ENCODE measurements at regions not wholly inside any gene's neighbourhood (a gene's known extent, or its start where the extent isn't known, plus 50 kb on each side); places are given as distances from the start of the nearest gene placed in this dataset.
"Not testable (repeated sequence)": the region's sequence is repeated elsewhere in the genome, so short reads cannot be mapped to it uniquely, and the experiment has no call there.

GRCh38 chr7:113383638-113384037 lies 265.3 kb upstream of the SMIM30 start:
- ATAC-seq, result no peak

DNA sequence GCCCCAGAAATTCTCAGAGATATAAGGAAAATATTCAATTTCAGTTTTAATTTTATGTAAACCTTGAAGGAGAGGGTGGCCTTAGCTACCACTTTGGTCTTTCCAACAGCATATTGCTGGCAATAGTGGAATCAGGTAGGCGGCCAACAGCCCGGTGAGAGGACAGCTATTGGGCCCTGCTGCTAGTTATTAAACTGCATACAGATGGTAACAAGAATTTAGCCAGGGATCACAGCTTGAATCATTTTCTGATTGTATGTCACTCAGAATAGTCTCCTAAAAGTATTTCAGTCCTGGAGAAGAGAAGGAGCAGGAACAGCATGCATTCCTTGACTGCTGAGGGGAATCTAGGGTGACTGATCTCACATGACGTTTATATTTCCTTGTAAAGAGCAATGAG lies 261.4 kb upstream of the SMIM30 start:
- no peak for ATAC-seq

DNA sequence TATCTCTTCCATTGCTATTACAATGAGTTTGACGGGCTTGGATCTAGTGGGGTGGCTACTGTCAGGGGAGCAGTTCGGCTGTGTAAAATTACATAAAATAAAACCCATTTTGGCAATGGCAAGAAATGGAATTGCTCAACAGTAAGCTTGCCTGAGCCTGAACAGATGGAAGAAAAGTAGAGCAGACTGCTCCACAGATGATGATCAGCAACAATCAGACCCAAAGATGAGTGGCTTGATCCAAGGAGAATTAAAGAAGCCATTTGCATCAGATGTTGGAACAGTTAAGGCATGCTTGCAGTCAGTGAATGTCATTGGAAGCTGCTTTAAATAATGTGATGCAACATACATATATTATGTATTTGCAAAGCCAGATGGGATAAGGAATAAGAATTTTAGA lies 256.6 kb upstream of the SMIM30 start:
- ATAC-seq, result no peak

DNA sequence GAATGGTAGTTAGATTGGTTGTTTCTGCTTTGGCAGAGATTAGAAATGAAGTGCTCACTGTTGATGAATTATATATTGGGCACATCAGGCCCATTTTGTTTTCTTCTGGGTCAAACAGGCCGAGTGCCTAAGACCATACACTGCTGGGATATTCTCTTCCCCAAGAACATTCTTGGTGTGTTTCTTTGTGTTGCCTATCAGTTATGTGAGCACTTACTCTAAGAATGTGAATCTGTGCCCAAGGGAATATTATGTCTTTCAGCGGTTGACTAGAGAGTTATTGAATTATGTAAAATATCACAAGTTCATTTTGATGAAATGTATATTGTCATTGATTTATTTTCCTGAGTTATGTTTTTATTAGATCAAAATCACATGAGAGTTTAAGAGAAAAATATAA lies 255.5 kb upstream of the SMIM30 start:
- ATAC-seq, result no peak

DNA sequence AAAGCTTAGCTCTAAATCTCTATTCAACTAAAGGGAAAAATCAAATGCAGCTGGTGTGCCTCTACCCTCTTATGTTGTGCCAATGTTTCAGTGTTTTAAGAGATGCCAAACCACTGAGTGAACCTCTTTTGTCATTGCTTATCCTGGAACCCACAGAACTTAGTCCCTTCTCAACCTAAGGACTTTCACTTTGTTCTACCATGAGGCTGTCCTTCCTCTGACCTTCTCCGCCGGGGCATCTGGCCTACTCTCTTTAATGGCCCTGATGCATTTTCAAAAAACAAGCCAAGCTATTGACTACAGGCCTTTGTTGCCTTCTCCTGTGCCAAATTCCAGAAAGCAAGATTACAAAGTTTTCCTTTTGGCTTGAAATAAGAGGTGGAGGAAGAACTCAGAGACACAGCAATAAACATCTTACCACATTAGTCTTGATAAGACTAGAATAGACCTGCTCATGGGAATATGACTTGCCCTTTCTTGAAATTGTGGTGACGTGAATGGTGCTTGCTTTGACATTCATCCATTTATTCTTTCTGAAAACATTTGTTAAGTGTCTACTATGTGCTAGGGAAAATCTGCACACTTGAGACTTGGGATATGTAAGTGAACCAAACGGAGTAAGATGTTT lies 253.2 kb upstream of the SMIM30 start:
- ATAC-seq, result no peak

GRCh38 chr7:113370910-113371309 lies 252.6 kb upstream of the SMIM30 start:
- no peak for ATAC-seq

DNA sequence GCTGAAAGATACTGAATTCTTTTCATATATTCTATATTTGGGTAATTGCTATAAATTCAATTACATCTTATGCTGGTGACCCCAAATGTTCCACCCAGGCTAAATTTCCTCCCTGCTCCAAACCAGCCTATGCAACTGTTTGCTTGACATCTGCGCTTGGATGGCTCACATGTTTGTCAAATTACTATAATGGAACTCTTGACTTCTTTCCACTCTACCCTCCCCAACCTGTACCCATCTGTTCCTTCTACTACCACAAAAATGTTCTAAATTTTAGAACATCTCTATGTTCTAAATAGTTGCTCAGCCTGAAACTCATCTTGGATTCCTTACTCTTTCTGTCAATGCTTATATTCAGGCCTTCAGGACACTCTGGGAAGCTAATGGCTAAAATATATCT lies 249.9 kb upstream of the SMIM30 start:
- ATAC-seq, result no peak

DNA sequence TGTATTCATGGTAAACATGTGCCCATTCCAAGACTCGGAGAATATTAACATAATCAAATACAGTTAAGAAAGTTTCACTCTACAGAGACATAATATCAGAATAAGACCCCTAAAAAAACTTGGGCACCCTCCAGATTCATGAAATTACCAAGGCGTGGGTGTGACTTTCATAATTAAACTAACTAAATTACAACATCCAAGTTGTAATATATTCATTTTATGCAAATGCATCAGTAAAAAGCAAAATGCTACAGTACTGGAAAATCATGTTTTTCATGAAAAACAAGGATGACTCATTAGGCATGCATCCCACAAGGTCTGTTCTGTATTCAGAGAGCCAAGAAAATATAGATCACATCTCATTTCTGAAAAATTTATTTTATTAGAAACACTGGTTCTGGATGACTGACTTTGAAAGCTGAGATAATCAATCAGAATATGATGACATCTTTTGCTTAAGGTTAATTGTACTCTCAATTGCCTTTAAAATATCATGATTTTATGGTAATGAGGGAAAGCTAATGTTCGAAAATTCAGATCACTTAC lies 248.8 kb upstream of the SMIM30 start:
- ATAC-seq, result no peak

- ATAC-seq, result no peak
These were observed 247.8 kb upstream of the SMIM30 start for GRCh38 chr7:113366122-113366521.

DNA sequence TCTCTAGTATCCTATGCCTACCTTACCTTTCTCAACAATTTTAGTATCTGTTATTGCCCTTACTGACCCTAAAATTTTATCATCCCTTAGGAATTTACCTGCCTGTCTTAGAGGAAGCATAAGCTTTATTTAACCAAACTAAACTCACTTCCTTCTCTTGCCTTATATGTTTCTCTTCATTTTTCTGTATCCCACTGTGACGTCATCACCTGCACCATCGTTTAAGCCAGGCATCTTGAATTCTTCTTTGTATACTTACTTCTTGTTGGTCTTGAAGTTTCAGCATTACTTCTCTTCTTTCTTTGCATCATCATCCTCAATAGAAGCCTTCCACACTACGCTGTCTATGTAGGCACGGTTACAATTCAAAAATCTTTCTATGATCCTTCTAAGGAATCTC lies 231.0 kb upstream of the SMIM30 start:
- no peak for ATAC-seq

GRCh38 chr7:113339661-113340060 lies 221.3 kb upstream of the SMIM30 start:
- no peak for ATAC-seq

GRCh38 chr7:113338071-113338696 lies 219.8 kb upstream of the SMIM30 start:
- ATAC-seq, result no peak

- not testable (repeated sequence) for ATAC-seq
These were observed 218.5 kb upstream of the SMIM30 start for GRCh38 chr7:113336838-113337237.

GRCh38 chr7:113331155-113331898 lies 213.0 kb upstream of the SMIM30 start:
- ATAC-seq, result no peak

DNA sequence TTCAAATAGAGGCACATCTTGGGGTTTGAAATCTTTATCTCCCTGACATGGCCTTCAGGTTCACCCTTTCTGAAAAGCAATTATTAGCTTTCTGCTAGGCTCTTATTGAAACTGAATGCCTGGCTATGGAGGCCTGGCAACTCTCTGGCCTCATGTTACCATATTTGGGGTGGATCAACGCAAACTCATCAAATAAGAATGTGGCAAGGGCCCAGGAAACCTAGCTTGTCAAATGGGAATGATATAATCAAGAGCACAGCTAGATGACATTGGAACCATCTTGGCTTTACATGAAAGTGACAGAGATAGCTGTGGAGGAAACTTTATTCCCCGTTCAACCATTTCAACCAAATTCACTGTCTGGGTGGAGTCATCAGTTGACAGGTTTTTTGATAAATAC lies 202.8 kb upstream of the SMIM30 start:
- ATAC-seq, result no peak

- ATAC-seq, result no peak
These were observed 202.1 kb upstream of the SMIM30 start for GRCh38 chr7:113320419-113320818.

DNA sequence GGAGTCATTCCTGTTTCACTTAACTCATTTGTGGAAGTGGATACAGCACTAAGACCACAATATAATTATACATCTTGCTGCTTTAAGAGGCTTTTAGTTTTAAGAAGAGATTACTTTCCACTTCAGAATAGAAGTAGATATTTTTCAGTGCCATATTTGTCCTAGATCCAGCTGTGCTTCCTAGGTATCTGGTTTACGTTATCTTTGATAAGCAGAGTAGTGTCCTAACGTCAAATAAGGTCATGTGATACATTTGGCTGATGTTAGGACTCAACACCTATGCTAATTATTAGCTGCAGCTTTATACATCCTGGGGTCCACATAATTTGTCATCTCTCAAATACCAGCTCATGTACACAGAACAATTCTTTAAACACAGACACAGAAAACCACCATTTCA lies 196.2 kb upstream of the SMIM30 start:
- no peak for ATAC-seq

DNA sequence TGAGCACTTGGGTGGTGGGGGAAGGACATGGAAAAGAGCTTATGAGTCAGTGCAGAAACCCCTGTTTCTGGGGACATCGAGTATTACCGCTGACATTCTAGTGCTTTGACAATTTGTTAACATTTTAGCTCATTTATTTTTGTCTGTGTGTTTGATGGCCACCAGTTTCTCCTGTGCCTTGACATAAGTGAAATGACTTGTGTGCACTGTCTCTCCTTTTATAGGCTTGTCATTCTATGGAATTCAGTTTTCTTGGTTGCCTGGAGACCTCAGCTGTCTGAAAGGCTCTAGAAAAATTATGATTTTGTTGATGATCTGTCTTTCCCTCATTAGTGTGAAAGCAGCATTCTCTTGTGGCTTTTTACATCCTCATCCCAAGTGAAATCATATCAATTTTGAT lies 190.0 kb upstream of the SMIM30 start:
- no peak for ATAC-seq

- no peak for ATAC-seq
These were observed 188.8 kb upstream of the SMIM30 start for GRCh38 chr7:113307147-113307546.

DNA sequence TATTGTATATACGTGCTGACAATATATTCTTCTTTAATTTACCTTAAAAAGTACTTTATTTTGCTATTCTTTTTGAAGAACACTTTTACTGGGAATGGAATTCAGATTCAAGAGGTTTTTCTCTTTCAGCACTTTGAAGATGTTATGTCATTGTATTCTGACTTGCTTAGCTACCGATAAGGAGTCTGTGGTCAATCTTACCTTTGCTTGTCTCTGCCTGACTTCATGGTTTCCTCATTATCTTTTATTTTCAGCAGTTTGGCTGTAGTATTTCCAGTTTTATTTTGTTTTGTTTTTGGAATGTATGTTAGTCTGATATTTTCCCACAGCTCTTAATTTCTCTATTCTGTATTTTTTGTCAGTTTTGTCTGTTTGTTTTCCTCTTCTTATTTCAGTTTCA lies 187.9 kb upstream of the SMIM30 start:
- ATAC-seq, result no peak

- ATAC-seq, result no peak
These were observed 185.8 kb upstream of the SMIM30 start for GRCh38 chr7:113304104-113304503.

- not testable (repeated sequence) for ATAC-seq
These were observed 185.0 kb upstream of the SMIM30 start for GRCh38 chr7:113303388-113303787.

DNA sequence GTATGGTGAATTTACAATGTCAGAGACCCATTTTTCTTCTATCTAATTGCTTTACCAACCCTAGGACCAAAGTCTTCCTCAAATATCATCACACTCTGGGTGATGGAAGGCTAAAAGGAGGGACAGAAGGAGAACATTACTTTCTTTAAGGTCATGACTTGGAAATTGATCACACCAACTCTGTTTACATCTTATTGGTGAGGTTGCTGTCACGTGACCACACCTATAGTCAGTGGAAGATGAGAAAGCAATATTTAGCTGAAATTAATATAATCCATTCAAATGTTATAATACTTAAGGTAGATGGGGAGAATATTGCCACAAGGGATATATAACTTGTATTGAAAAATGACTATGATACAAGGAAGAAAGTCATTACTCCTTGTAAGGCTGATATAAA lies 183.6 kb upstream of the SMIM30 start:
- ATAC-seq, result no peak

DNA sequence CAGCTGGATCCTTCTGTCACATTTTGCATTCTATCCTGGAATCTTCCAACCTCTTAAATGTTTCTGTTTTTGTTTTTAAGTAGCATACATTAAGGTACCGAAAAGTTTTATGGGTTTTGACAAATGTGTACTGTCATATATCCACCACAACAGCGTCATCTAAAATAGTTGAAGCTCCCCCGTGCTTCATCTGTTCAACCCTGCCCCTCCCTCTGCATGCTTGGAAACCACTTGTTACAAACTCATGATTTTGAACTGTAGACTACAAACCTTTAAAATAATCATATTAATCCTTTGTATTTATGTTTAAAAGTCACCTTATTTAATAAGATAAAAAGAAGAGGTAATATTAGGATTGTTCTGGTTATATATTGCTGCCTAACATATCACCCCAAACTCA lies 182.8 kb upstream of the SMIM30 start:
- ATAC-seq, result no peak

All from esophagus mucosa (tissue), 1 donor.